ENCODE measurements at regions not wholly inside any gene's neighbourhood (a gene's known extent, or its start where the extent isn't known, plus 50 kb on each side); places are given as distances from the start of the nearest gene placed in this dataset.

DNA sequence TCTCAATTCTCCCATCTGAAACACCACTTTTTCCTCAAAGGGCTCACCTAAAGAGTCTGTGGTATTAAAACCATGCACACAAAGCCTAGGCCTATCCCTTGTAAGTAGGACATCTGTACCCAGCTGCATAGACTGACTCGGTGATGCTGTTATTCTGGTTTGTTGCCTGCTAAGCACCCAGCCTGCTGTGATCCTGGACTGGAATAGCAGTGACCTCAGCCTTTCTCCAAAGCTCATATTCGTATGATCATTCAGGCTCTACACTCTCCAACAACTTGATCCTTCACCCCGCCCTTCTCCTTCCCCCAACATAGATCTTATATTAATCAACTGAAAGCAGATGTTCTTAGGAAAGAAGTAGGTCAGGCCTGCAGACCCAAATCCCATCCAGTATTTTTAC lies 81.4 kb upstream of the WWC1 start:
- Histone ChIP-seq H3K9me3 (ENCODE audit: control insufficient read depth in 2 of 2, low read length in 2 of 2) (no peaks in the 10 kb centered on the region), H3K4me3 (ENCODE audit: low read length in 2 of 2) (no peak overlapping the region), H3K27me3 (ENCODE audit: control insufficient read depth in 2 of 2, insufficient read depth in 2 of 2, low read length in 2 of 2) (no peaks in the 10 kb centered on the region), H3K36me3 (ENCODE audit: control insufficient read depth in 2 of 2, insufficient read depth in 2 of 2, low read length in 2 of 2) (no peaks in the 10 kb centered on the region), H3K27ac (ENCODE audit: low read depth in 2 of 2, low read length in 2 of 2) (no peak overlapping the region), H3K4me1 (ENCODE audit: control insufficient read depth in 2 of 2, insufficient read depth in 2 of 2, low read length in 2 of 2) (no peaks in the 10 kb centered on the region), H3K9ac (ENCODE audit: low read depth in 1 of 2, low read length in 2 of 2) (no peak overlapping the region)

DNA sequence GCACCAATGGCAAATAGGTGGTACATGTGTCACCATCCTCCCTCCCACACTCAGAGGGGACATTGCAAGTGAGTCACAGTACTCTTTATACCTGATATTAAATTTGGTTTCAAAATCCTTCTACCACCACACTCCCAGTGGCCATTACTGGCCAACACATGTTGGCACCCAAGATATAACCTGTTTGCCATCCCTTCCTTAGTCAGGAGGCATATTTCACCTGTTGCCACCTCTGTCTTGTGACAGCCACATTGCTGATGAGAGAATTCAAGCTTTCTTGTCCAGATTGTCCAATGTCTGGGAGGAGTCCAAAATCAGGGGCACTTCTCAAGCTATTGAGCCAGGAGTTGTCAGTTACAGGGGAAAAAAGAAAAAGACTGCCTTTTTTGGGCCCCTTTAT lies 80.2 kb upstream of the WWC1 start:
- Histone ChIP-seq H3K4me3 (ENCODE audit: low read length in 2 of 2) (no peak overlapping the region), H3K36me3 (ENCODE audit: control insufficient read depth in 2 of 2, insufficient read depth in 2 of 2, low read length in 2 of 2) (no peaks in the 10 kb centered on the region), H3K9ac (ENCODE audit: low read depth in 1 of 2, low read length in 2 of 2) (no peak overlapping the region), H3K4me1 (ENCODE audit: control insufficient read depth in 2 of 2, insufficient read depth in 2 of 2, low read length in 2 of 2) (no peaks in the 10 kb centered on the region), H3K27ac (ENCODE audit: low read depth in 2 of 2, low read length in 2 of 2) (no peak overlapping the region), H3K27me3 (ENCODE audit: control insufficient read depth in 2 of 2, insufficient read depth in 2 of 2, low read length in 2 of 2) (no peaks in the 10 kb centered on the region), H3K9me3 (ENCODE audit: control insufficient read depth in 2 of 2, low read length in 2 of 2) (no peaks in the 10 kb centered on the region)

DNA sequence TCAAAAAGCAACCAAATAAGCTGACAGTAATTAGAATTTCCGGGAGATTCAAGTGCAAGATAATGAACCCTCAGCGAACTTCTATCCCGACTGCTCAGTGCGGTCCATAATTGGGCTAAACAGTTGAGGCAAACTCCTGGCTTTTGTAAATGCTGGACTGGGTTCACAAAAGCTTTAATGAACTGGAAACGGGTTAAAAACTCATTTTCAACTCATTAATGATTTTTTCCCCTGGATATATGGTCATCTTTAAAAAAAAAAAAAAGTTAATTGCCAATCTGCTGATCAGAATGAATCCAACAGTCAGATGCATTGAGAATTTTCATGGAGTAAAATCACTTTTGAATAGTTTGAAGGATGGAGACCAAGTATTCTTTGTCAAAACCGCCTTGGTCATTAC lies 79.5 kb upstream of the WWC1 start:
- Histone ChIP-seq H3K36me3 (ENCODE audit: control insufficient read depth in 2 of 2, insufficient read depth in 2 of 2, low read length in 2 of 2) (no peaks in the 10 kb centered on the region), H3K4me1 (ENCODE audit: control insufficient read depth in 2 of 2, insufficient read depth in 2 of 2, low read length in 2 of 2) (no peaks in the 10 kb centered on the region), H3K27ac (ENCODE audit: low read depth in 2 of 2, low read length in 2 of 2) (no peak overlapping the region), H3K9me3 (ENCODE audit: control insufficient read depth in 2 of 2, low read length in 2 of 2) (no peaks in the 10 kb centered on the region), H3K27me3 (ENCODE audit: control insufficient read depth in 2 of 2, insufficient read depth in 2 of 2, low read length in 2 of 2) (no peaks in the 10 kb centered on the region), H3K9ac (ENCODE audit: low read depth in 1 of 2, low read length in 2 of 2) (no peak overlapping the region), H3K4me3 (ENCODE audit: low read length in 2 of 2) (no peak overlapping the region)

DNA sequence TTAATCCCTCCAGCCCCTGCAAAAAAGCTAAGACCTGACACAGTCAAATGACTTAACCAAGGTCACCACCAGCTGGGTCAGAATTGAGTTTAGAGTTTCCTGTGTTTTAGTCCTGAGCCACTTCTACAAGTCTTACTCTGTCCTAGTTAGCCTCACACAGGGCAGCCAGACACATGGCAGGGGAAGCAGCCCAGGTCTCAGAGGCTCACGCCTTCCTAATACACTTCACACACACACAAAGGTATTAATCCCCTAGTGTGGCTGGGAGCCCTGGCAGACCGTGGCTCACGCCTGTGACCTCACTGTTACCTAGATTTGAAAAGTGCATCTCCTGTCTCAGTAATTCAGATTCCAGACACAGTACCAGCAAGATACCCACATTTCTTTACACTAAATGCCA lies 77.4 kb upstream of the WWC1 start:
- H3K4me1 ChIP-seq (ENCODE audit: control insufficient read depth in 2 of 2, insufficient read depth in 2 of 2, low read length in 2 of 2), result no peaks in the 10 kb centered on the region
- no peaks in the 10 kb centered on the region for H3K36me3 ChIP-seq (ENCODE audit: control insufficient read depth in 2 of 2, insufficient read depth in 2 of 2, low read length in 2 of 2)
- H3K27me3 ChIP-seq (ENCODE audit: control insufficient read depth in 2 of 2, insufficient read depth in 2 of 2, low read length in 2 of 2), result no peaks in the 10 kb centered on the region
- H3K9ac ChIP-seq (ENCODE audit: low read depth in 1 of 2, low read length in 2 of 2), result no peak overlapping the region
- H3K9me3 ChIP-seq (ENCODE audit: control insufficient read depth in 2 of 2, low read length in 2 of 2), result no peaks in the 10 kb centered on the region
- no peak overlapping the region for H3K4me3 ChIP-seq (ENCODE audit: low read length in 2 of 2)
- H3K27ac ChIP-seq (ENCODE audit: low read depth in 2 of 2, low read length in 2 of 2), result no peak overlapping the region

DNA sequence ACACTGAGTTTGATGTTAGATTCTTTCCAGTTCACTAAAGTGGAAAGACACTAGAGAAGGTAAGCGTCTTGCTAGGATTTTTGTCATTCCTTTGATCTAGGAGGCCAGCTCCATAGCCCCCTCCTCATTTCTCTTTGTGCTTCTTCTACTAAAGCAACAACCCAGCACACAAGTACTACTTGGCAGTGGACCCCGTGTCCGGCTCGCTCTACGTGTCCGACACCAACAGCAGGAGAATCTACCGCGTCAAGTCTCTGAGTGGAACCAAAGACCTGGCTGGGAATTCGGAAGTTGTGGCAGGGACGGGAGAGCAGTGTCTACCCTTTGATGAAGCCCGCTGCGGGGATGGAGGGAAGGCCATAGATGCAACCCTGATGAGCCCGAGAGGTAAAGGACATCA lies 76.6 kb upstream of the WWC1 start:
- H3K9me3 ChIP-seq (ENCODE audit: control insufficient read depth in 2 of 2, low read length in 2 of 2), result no peaks in the 10 kb centered on the region
- no peaks in the 10 kb centered on the region for H3K36me3 ChIP-seq (ENCODE audit: control insufficient read depth in 2 of 2, insufficient read depth in 2 of 2, low read length in 2 of 2)
- no peaks in the 10 kb centered on the region for H3K27me3 ChIP-seq (ENCODE audit: control insufficient read depth in 2 of 2, insufficient read depth in 2 of 2, low read length in 2 of 2)
- H3K27ac ChIP-seq (ENCODE audit: low read depth in 2 of 2, low read length in 2 of 2), result no peak overlapping the region
- no peak overlapping the region for H3K9ac ChIP-seq (ENCODE audit: low read depth in 1 of 2, low read length in 2 of 2)
- H3K4me1 ChIP-seq (ENCODE audit: control insufficient read depth in 2 of 2, insufficient read depth in 2 of 2, low read length in 2 of 2), result no peaks in the 10 kb centered on the region
- H3K4me3 ChIP-seq (ENCODE audit: low read length in 2 of 2), result no peak overlapping the region

DNA sequence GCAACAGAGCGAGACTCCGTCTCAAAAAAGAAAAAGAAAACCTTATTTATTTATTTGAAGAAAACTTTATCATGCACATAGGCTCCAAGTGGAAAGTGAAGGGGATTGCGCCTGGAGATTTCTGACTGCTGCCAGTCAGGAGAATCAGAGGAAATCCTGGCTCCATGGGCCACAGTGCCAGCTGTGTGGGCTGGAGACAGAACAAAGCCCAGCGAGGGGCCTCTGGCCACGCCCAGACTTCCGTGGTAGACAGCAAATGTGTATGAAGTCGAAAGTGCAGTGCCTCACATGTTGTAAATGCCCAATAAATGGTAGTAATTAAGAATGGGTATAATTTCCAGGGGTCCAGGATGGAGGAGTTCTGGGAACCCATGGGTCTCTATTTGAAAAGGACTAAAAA lies 75.8 kb upstream of the WWC1 start:
- Histone ChIP-seq H3K4me3 (ENCODE audit: low read length in 2 of 2) (no peak overlapping the region), H3K27ac (ENCODE audit: low read depth in 2 of 2, low read length in 2 of 2) (no peak overlapping the region), H3K27me3 (ENCODE audit: control insufficient read depth in 2 of 2, insufficient read depth in 2 of 2, low read length in 2 of 2) (no peaks in the 10 kb centered on the region), H3K36me3 (ENCODE audit: control insufficient read depth in 2 of 2, insufficient read depth in 2 of 2, low read length in 2 of 2) (no peaks in the 10 kb centered on the region), H3K9me3 (ENCODE audit: control insufficient read depth in 2 of 2, low read length in 2 of 2) (no peaks in the 10 kb centered on the region), H3K4me1 (ENCODE audit: control insufficient read depth in 2 of 2, insufficient read depth in 2 of 2, low read length in 2 of 2) (no peaks in the 10 kb centered on the region), H3K9ac (ENCODE audit: low read depth in 1 of 2, low read length in 2 of 2) (no peak overlapping the region)

DNA sequence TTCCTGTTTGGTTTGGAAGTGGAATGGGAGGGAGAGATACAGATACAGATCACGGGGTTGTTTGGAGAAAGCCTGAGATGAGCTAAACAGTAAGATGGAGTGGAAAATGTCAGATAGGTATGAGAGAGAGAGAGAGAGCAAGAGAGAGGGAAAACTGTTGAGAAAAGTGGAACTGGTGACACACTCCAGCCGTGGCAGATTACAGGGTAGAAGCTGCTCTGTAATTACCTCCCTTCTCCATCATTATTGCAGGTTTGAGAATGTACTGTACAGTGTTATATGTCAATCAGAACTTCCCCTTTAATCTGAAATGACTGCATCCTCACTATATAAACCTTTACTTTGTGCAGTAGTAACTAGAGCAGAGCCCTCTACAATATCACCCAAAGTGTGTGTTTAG lies 74.5 kb upstream of the WWC1 start:
- no peak overlapping the region for H3K9ac ChIP-seq (ENCODE audit: low read depth in 1 of 2, low read length in 2 of 2)
- no peaks in the 10 kb centered on the region for H3K27me3 ChIP-seq (ENCODE audit: control insufficient read depth in 2 of 2, insufficient read depth in 2 of 2, low read length in 2 of 2)
- H3K4me3 ChIP-seq (ENCODE audit: low read length in 2 of 2), result no peak overlapping the region
- no peak overlapping the region for H3K27ac ChIP-seq (ENCODE audit: low read depth in 2 of 2, low read length in 2 of 2)
- no peaks in the 10 kb centered on the region for H3K9me3 ChIP-seq (ENCODE audit: control insufficient read depth in 2 of 2, low read length in 2 of 2)
- H3K36me3 ChIP-seq (ENCODE audit: control insufficient read depth in 2 of 2, insufficient read depth in 2 of 2, low read length in 2 of 2), result no peaks in the 10 kb centered on the region
- H3K4me1 ChIP-seq (ENCODE audit: control insufficient read depth in 2 of 2, insufficient read depth in 2 of 2, low read length in 2 of 2), result no peaks in the 10 kb centered on the region

DNA sequence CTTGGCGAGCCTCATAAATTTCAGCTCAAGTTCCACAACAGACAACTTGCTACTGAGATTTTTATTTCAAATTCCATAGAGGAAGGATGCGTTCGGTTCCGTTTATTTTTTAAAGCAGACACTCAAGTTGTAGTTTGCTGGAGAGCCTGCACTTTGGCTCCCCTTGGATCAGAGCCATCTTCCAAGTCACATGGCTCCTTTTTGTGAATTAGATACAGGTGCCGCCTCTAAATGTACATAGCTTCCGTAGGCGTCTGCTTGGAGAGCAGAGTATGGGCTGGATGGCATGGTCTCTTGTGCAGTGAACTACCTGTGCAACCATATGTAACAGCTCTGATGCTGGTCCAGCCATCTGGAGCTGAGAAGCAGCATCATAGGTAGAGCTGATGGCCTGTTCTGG lies 73.9 kb upstream of the WWC1 start:
- Histone ChIP-seq H3K9me3 (ENCODE audit: control insufficient read depth in 2 of 2, low read length in 2 of 2) (no peaks in the 10 kb centered on the region), H3K27ac (ENCODE audit: low read depth in 2 of 2, low read length in 2 of 2) (no peak overlapping the region), H3K4me1 (ENCODE audit: control insufficient read depth in 2 of 2, insufficient read depth in 2 of 2, low read length in 2 of 2) (no peaks in the 10 kb centered on the region), H3K36me3 (ENCODE audit: control insufficient read depth in 2 of 2, insufficient read depth in 2 of 2, low read length in 2 of 2) (no peaks in the 10 kb centered on the region), H3K4me3 (ENCODE audit: low read length in 2 of 2) (no peak overlapping the region), H3K9ac (ENCODE audit: low read depth in 1 of 2, low read length in 2 of 2) (no peak overlapping the region), H3K27me3 (ENCODE audit: control insufficient read depth in 2 of 2, insufficient read depth in 2 of 2, low read length in 2 of 2) (no peaks in the 10 kb centered on the region)

DNA sequence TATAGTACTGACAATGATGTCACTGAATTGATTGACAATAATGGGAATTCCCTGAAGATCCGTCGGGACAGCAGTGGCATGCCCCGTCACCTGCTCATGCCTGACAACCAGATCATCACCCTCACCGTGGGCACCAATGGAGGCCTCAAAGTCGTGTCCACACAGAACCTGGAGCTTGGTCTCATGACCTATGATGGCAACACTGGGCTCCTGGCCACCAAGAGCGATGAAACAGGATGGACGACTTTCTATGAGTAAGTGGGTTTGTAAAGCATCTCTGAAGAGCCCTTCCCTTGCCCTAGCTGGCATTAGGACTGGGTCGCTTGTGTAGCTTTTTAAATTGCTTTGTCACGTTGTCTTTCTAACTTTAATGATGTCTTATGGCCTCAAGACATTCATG lies 72.7 kb upstream of the WWC1 start:
- Histone ChIP-seq H3K4me1 (ENCODE audit: control insufficient read depth in 2 of 2, insufficient read depth in 2 of 2, low read length in 2 of 2) (no peaks in the 10 kb centered on the region), H3K27me3 (ENCODE audit: control insufficient read depth in 2 of 2, insufficient read depth in 2 of 2, low read length in 2 of 2) (no peaks in the 10 kb centered on the region), H3K4me3 (ENCODE audit: low read length in 2 of 2) (no peak overlapping the region), H3K9me3 (ENCODE audit: control insufficient read depth in 2 of 2, low read length in 2 of 2) (no peaks in the 10 kb centered on the region), H3K9ac (ENCODE audit: low read depth in 1 of 2, low read length in 2 of 2) (no peak overlapping the region), H3K27ac (ENCODE audit: low read depth in 2 of 2, low read length in 2 of 2) (no peak overlapping the region), H3K36me3 (ENCODE audit: control insufficient read depth in 2 of 2, insufficient read depth in 2 of 2, low read length in 2 of 2) (no peaks in the 10 kb centered on the region)

DNA sequence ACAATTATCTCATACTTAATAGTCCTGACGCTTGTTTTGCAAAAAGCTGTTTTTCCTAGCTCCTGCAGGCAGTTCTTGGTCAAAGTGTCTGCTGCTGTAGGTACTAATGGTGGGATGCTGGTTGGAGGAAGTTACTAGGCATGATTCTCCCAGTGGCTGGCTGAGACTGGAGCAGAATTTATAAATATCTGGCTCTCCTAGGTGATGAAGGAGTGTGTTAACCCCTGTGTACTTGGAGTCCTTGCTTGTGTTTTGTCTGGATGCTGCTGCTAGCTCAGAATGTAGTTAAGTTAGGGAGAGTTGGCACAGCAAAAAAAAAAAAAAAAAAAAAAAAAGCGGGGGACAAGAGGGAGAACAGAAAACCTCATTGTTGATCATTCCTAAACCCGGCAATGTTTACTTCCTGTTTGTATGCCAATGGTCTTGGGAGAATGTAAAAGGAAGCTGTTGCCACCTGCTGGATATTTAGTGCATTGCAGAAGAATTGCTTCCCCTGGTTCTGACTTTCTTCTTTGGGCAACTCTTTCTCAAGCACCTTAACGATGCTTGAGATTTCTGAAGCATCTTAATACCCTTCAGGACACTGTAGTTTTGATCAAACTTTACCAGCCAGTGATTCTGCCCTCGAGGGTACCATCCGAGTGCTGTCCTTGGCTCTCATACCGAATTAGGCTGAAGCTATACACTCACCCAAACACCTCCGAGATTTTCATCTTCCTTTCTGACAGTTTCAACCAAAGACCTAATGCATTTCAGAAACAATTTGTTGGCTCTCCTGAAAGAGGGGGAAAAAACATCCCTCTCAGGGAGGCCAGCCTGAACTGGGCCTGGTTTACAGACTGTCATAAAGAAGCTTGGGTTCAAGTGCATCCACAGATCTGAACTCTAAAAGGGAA lies 71.7 kb upstream of the WWC1 start:
- Histone ChIP-seq H3K36me3 (ENCODE audit: control insufficient read depth in 2 of 2, insufficient read depth in 2 of 2, low read length in 2 of 2) (no peaks in the 10 kb centered on the region), H3K9me3 (ENCODE audit: control insufficient read depth in 2 of 2, low read length in 2 of 2) (no peaks in the 10 kb centered on the region), H3K9ac (ENCODE audit: low read depth in 1 of 2, low read length in 2 of 2) (no peak overlapping the region), H3K4me3 (ENCODE audit: low read length in 2 of 2) (peak overlapping the region in 1 of 2 donors; percentile 33), H3K4me1 (ENCODE audit: control insufficient read depth in 2 of 2, insufficient read depth in 2 of 2, low read length in 2 of 2) (no peaks in the 10 kb centered on the region), H3K27me3 (ENCODE audit: control insufficient read depth in 2 of 2, insufficient read depth in 2 of 2, low read length in 2 of 2) (no peaks in the 10 kb centered on the region), H3K27ac (ENCODE audit: low read depth in 2 of 2, low read length in 2 of 2) (no peak overlapping the region)

Measured in mucosa of rectum (tissue), 2 donors.